ENCODE measurements at regions not wholly inside any gene's neighbourhood (a gene's known extent, or its start where the extent isn't known, plus 50 kb on each side); places are given as distances from the start of the nearest gene placed in this dataset.

GRCh38 chr11:15525582-15525981 is 410.9 kb downstream of the INSC start:
- ATAC-seq (ENCODE audit: low FRiP score) (no peak), DNase-seq (ENCODE audit: low spot score) (no peak)
- TF ChIP-seq CTCF (IDR thresholded peaks at IDR 0.05), result no peak

GRCh38 chr11:15526032-15526431 is 411.3 kb downstream of the INSC start:
- no peak for DNase-seq (ENCODE audit: low spot score)
- no peak for TF ChIP-seq CTCF (IDR thresholded peaks at IDR 0.05)

GRCh38 chr11:15526859-15527450 is 412.2 kb downstream of the INSC start:
- ATAC-seq (ENCODE audit: low FRiP score) (no peak), DNase-seq (ENCODE audit: low spot score) (no peak)
- TF ChIP-seq CTCF (IDR thresholded peaks at IDR 0.05), result no peak

More at GRCh38 chr11:15526032-15526431, 411.3 kb downstream of the INSC start:
- ATAC-seq (ENCODE audit: low FRiP score), result no peak

- no peak for TF ChIP-seq CTCF (IDR thresholded peaks at IDR 0.05)
- ATAC-seq (ENCODE audit: low FRiP score), result no peak
- no peak for DNase-seq (ENCODE audit: low spot score)
Observed at GRCh38 chr11:15532432-15532831, 417.7 kb downstream of the INSC start.

GRCh38 chr11:15534266-15534665 is 419.5 kb downstream of the INSC start:
- ATAC-seq (ENCODE audit: low FRiP score), result no peak
- DNase-seq (ENCODE audit: low spot score), result no peak
- no peak for TF ChIP-seq CTCF (IDR thresholded peaks at IDR 0.05)

GRCh38 chr11:15535414-15535813 is 420.7 kb downstream of the INSC start:
- DNase-seq (ENCODE audit: low spot score), result no peak
- TF ChIP-seq CTCF (IDR thresholded peaks at IDR 0.05), result no peak
- ATAC-seq (ENCODE audit: low FRiP score), result no peak

GRCh38 chr11:15536438-15536837 is 421.7 kb downstream of the INSC start:
- DNase-seq (ENCODE audit: low spot score) (no peak), ATAC-seq (ENCODE audit: low FRiP score) (no peak)
- TF ChIP-seq CTCF (IDR thresholded peaks at IDR 0.05), result no peak

Data from omental fat pad (tissue), 3 donors.